DMS 273 (cell line): ENCODE measurements at regions not wholly inside any gene's neighbourhood (a gene's known extent, or its start where the extent isn't known, plus 50 kb on each side); places are given as distances from the start of the nearest gene placed in this dataset.
"Not testable (repeated sequence)": the region's sequence is repeated elsewhere in the genome, so short reads cannot be mapped to it uniquely, and the experiment has no call there.

Experiments used
- DNase-seq: peaks from one replicate; lab custom pipeline; 2025; ENCODE audit not compliant: unreplicated experiment; lab: John Stamatoyannopoulos, UW

GRCh38 chr1:221497046-221497445 is 244.8 kb downstream of the DUSP10 start:
- no peak for DNase-seq

GRCh38 chr1:221503268-221503667 is 238.6 kb downstream of the DUSP10 start:
- no peak for DNase-seq

- peak; percentile 55 for DNase-seq
Observed at GRCh38 chr1:221509575-221510355, 232.1 kb downstream of the DUSP10 start.

- no peak for DNase-seq
Observed at GRCh38 chr1:221510793-221511503, 230.9 kb downstream of the DUSP10 start.

- DNase-seq: peak; percentile 27
Observed at GRCh38 chr1:221511797-221512196, 230.1 kb downstream of the DUSP10 start.

- DNase-seq: no peak
Observed at GRCh38 chr1:221514806-221515205, 227.1 kb downstream of the DUSP10 start.

- DNase-seq: no peak
Observed at GRCh38 chr1:221515496-221515895, 226.4 kb downstream of the DUSP10 start.

- DNase-seq: no peak
Observed at GRCh38 chr1:221517961-221518360, 223.9 kb downstream of the DUSP10 start.

GRCh38 chr1:221520250-221520649 is 221.6 kb downstream of the DUSP10 start:
- DNase-seq: no peak

- DNase-seq: no peak
Observed at GRCh38 chr1:221521686-221522085, 220.2 kb downstream of the DUSP10 start.

- DNase-seq: no peak
Observed at GRCh38 chr1:221522529-221522940, 219.4 kb downstream of the DUSP10 start.

GRCh38 chr1:221525749-221526148 is 216.1 kb downstream of the DUSP10 start:
- no peak for DNase-seq

- no peak for DNase-seq
Observed at GRCh38 chr1:221527302-221527701, 214.6 kb downstream of the DUSP10 start.

GRCh38 chr1:221527886-221528624 is 213.8 kb downstream of the DUSP10 start:
- no peak for DNase-seq

- DNase-seq: not testable (repeated sequence)
Observed at GRCh38 chr1:221530159-221530558, 211.7 kb downstream of the DUSP10 start.

GRCh38 chr1:221530791-221531190 is 211.1 kb downstream of the DUSP10 start:
- no peak for DNase-seq

- DNase-seq: no peak
Observed at GRCh38 chr1:221532071-221532773, 209.7 kb downstream of the DUSP10 start.

- DNase-seq: no peak
Observed at GRCh38 chr1:221541296-221541695, 200.6 kb downstream of the DUSP10 start.

GRCh38 chr1:221543529-221544120 is 198.3 kb downstream of the DUSP10 start:
- peak; percentile 36 for DNase-seq

- DNase-seq: no peak
Observed at GRCh38 chr1:221548942-221549341, 192.9 kb downstream of the DUSP10 start.

- no peak for DNase-seq
Observed at GRCh38 chr1:221549815-221550214, 192.1 kb downstream of the DUSP10 start.
